IMR-90 (cell line): ENCODE measurements at regions not wholly inside any gene's neighbourhood (a gene's known extent, or its start where the extent isn't known, plus 50 kb on each side); places are given as distances from the start of the nearest gene placed in this dataset.

Experiments used
- MXI1 ChIP-seq: IDR thresholded peaks from 2 replicates; pipeline ENCODE4 v1.6.1; 2012; ENCODE audit warnings: low read depth, mild to moderate bottlenecking, low read length, moderate library complexity, borderline replicate concordance
- POLR2A ChIP-seq: IDR thresholded peaks from 2 replicates; pipeline ENCODE4 v1.6.1; 2012; ENCODE audit warnings: mild to moderate bottlenecking, low read depth, low read length
- RCOR1 ChIP-seq: IDR thresholded peaks from 2 replicates; pipeline ENCODE4 v1.6.1; 2012; ENCODE audit warnings: mild to moderate bottlenecking, low read length, improper control_type of control experiment; ENCODE audit not compliant: insufficient replicate concordance
- TF ChIP-seq, protein P1 (sequence below): conservative IDR thresholded peaks from 2 replicates; pipeline ENCODE4 v1.5.1; 2012; ENCODE audit warnings: mild to moderate bottlenecking, low read depth, low read length, improper control_type of control experiment

DNA sequence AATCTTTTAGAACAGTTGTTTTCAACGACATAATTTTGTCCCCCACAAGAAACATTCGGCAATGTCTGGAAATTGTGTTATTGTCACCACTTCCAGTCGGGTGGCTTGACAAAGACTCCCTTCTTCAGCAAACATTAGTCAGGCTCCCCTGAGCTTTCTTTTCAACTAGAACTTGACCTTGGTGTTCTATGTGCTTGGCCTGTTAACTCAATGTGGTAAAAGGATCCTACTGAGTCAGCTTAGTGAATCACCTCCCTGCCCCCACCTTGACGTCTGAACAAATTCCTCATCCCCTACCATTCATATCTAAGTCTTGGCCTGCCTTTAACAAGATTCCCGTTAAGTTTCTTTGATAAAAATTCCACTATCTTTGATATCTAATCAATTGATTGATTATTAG, 465.0 kb upstream of the ROBO1 start:
- TF ChIP-seq POLR2A (no peak), MXI1 (no peak), RCOR1 (no peak)
- TF ChIP-seq, protein P1, sequence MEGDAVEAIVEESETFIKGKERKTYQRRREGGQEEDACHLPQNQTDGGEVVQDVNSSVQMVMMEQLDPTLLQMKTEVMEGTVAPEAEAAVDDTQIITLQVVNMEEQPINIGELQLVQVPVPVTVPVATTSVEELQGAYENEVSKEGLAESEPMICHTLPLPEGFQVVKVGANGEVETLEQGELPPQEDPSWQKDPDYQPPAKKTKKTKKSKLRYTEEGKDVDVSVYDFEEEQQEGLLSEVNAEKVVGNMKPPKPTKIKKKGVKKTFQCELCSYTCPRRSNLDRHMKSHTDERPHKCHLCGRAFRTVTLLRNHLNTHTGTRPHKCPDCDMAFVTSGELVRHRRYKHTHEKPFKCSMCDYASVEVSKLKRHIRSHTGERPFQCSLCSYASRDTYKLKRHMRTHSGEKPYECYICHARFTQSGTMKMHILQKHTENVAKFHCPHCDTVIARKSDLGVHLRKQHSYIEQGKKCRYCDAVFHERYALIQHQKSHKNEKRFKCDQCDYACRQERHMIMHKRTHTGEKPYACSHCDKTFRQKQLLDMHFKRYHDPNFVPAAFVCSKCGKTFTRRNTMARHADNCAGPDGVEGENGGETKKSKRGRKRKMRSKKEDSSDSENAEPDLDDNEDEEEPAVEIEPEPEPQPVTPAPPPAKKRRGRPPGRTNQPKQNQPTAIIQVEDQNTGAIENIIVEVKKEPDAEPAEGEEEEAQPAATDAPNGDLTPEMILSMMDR: no peak
